HepG2 (cell line): ENCODE measurements at regions not wholly inside any gene's neighbourhood (a gene's known extent, or its start where the extent isn't known, plus 50 kb on each side); places are given as distances from the start of the nearest gene placed in this dataset.

Source experiments
- ATAC-seq: fragments of 200-7000 bp; cut with Tn5 transposase; 3 replicates; pipeline ENCODE4 v1.9.1; 2020; ENCODE audit warnings: mild to moderate bottlenecking, moderate library complexity
- BruUV-seq: library from RNA; stranded (reverse); fragments of 400-500 nt; replicated peaks from 2 replicates; lab custom pipeline; 2021; lab: Mats Ljungman, UMichigan
- CTCF ChIA-PET: fragments of 300-600 bp; formaldehyde crosslinking; extraction: SDS; loops from one replicate; lab custom pipeline; 2021; ENCODE audit warnings: low total read pairs, inconsistent platforms, low intra/inter-chr PET ratio; lab: Yijun Ruan, JAX
- POLR2A ChIA-PET: fragments of 350-600 bp; sonication (Branson Sonifier 250); formaldehyde crosslinking; loops from one replicate; lab custom pipeline; 2020; ENCODE audit warnings: antibody characterized with exemption, inconsistent platforms; lab: Yijun Ruan, JAX
- DNase-seq: peaks from one replicate; pipeline ENCODE4 v3.0.0-alpha.2; 2015; ENCODE audit warnings: low spot score
- FAIRE-seq: peaks from 3 replicates; lab custom pipeline; 2011; peaks lifted over from hg19 to GRCh38; lab: Jason Lieb, UNC
- H2AFZ ChIP-seq: one replicate; pipeline ENCODE4 v1.6.1; 2011; ENCODE audit warnings: low read length, inconsistent platforms
- H3K27ac ChIP-seq: fragments of 300-600 bp; 3 replicates; pipeline ENCODE4 v1.8.0; 2011; ENCODE audit warnings: mixed run types, mild to moderate bottlenecking, mixed read lengths, low read length, inconsistent platforms; ENCODE audit not compliant: insufficient read depth; ENCODE audit errors: extremely low read length
- H3K27me3 ChIP-seq, 2 experiments: fragments of 200-600 bp in 1 of 2; 2 replicates in 1 of 2; 3 replicates in 1 of 2; pipeline versions ENCODE4 v1.6.0 to v1.8.0; 2011; ENCODE audit warnings: low read length in 2 of 2, mild to moderate bottlenecking in 2 of 2, moderate library complexity in 2 of 2, inconsistent platforms in 1 of 2; ENCODE audit not compliant: insufficient read depth in 2 of 2, control insufficient read depth in 1 of 2
- H3K36me3 ChIP-seq, 2 experiments: fragments of 200-600 bp in 1 of 2; replicated peaks in 1 of 2; 2 replicates in 1 of 2; 3 replicates in 1 of 2; pipeline versions ENCODE4 v1.5.1 to v1.8.0; 2011; ENCODE audit warnings: low read length in 2 of 2, inconsistent platforms in 1 of 2; ENCODE audit not compliant: insufficient read depth in 2 of 2, control insufficient read depth in 1 of 2
- H3K4me1 ChIP-seq: 2 replicates; pipeline ENCODE4 v1.5.1; 2012; ENCODE audit warnings: low read length, inconsistent platforms; ENCODE audit not compliant: insufficient read depth
- H3K4me2 ChIP-seq: 2 replicates; pipeline ENCODE4 v1.6.0; 2011; ENCODE audit warnings: low read depth, low read length, inconsistent platforms
- H3K4me3 ChIP-seq, 3 experiments: fragments of 200-600 bp in 1 of 3; sonication (generic), shearing (Covaris generic) in 1 of 3; replicated peaks in 1 of 3; 2 replicates each; pipeline ENCODE4 v1.5.1; 2011 to 2016; ENCODE audit warnings: low read length in 3 of 3, inconsistent platforms in 2 of 3, low read depth in 2 of 3, mild to moderate bottlenecking in 2 of 3, control low read depth in 1 of 3, mixed read lengths in 1 of 3; ENCODE audit not compliant: insufficient read depth in 1 of 3
- H3K79me2 ChIP-seq: one replicate; pipeline ENCODE4 v1.6.1; 2011; ENCODE audit warnings: low read length, inconsistent platforms; ENCODE audit not compliant: insufficient read depth
- H3K9ac ChIP-seq: 2 replicates; pipeline ENCODE4 v1.6.0; 2011; ENCODE audit warnings: mild to moderate bottlenecking, low read depth, low read length, inconsistent platforms; ENCODE audit not compliant: insufficient read depth
- H3K9me3 ChIP-seq: 2 replicates; pipeline ENCODE4 v1.5.1; 2012; ENCODE audit warnings: mild to moderate bottlenecking, low read length
- H4K20me1 ChIP-seq: 2 replicates; pipeline ENCODE4 v1.6.0; 2011; ENCODE audit warnings: inconsistent platforms, mild to moderate bottlenecking, low read length, moderate library complexity; ENCODE audit not compliant: insufficient read depth
- BRD4 ChIP-seq: sonication (generic); formaldehyde crosslinking; IDR thresholded peaks from 2 replicates; pipeline ENCODE4 v1.4.0; 2020; ENCODE audit warnings: missing genetic modification reagents
- ESRRA ChIP-seq: sonication (generic); formaldehyde crosslinking; IDR thresholded peaks from 2 replicates; pipeline ENCODE4 v1.5.1; 2020; ENCODE audit warnings: mild to moderate bottlenecking, low read depth, missing genetic modification reagents
- KDM1A ChIP-seq: IDR thresholded peaks from 2 replicates; pipeline ENCODE4 v1.6.1; 2016; ENCODE audit warnings: missing compliant biosample characterization
- PBX3 ChIP-seq: sonication (generic); formaldehyde crosslinking; IDR thresholded peaks from 2 replicates; pipeline ENCODE4 v1.8.1; 2023; ENCODE audit warnings: missing genetic modification reagents, inconsistent platforms, borderline replicate concordance
- SRF ChIP-seq: IDR thresholded peaks from 2 replicates; pipeline ENCODE4 v1.6.1; 2011; ENCODE audit warnings: mild to moderate bottlenecking, low read depth, low read length, moderate library complexity
- ZMYM4 ChIP-seq: sonication (generic); formaldehyde crosslinking; IDR thresholded peaks from 2 replicates; pipeline ENCODE4 v1.8.1; 2023; ENCODE audit warnings: mild to moderate bottlenecking, missing genetic modification reagents
- ZNF143 ChIP-seq: sonication (generic); formaldehyde crosslinking; IDR thresholded peaks from 2 replicates; pipeline ENCODE4 v1.4.0; 2020; ENCODE audit warnings: missing genetic modification reagents
- ZNF225 ChIP-seq: sonication (generic); formaldehyde crosslinking; IDR thresholded peaks from 2 replicates; pipeline ENCODE4 v1.4.0; 2020; ENCODE audit warnings: mild to moderate bottlenecking, missing genetic modification reagents
- ZSCAN12 ChIP-seq: sonication (generic); formaldehyde crosslinking; IDR thresholded peaks from 2 replicates; pipeline ENCODE4 v1.9.0; 2021; ENCODE audit warnings: mild to moderate bottlenecking, missing genetic modification reagents
- WGBS: methylation state at CpG from one replicate; pipeline ENCODE4 v1.1.6; 2017; ENCODE audit warnings: low lambda C conversion rate; 5-methylcytosine and 5-hydroxymethylcytosine counted together
- in situ Hi-C: cut with HindIII; loops from 2 replicates; pipeline ENCODE4 v1.10.0; 2017; ENCODE audit warnings: low pct_unique_long_range_greater_than_20kb; ENCODE audit not compliant: extremely low pct_ligation_motif_present
- intact Hi-C: fragments of 100-400 bp; cut with micrococcal nuclease; formaldehyde crosslinking; loops from one replicate; pipeline ENCODE4 v1.10.0; 2022; ENCODE audit not compliant: unreplicated experiment
- TF ChIP-seq, protein P1 (sequence below), 2 experiments: fragments of 450-650 bp in 1 of 2; sonication (generic) in 1 of 2; formaldehyde crosslinking in 1 of 2; IDR thresholded peaks; 2 replicates each; pipeline versions ENCODE4 v1.6.1 to v1.8.0; 2016 to 2022; ENCODE audit warnings: antibody characterized with exemption in 1 of 2, mild to moderate bottlenecking in 1 of 2, missing genetic modification reagents in 1 of 2

DNA sequence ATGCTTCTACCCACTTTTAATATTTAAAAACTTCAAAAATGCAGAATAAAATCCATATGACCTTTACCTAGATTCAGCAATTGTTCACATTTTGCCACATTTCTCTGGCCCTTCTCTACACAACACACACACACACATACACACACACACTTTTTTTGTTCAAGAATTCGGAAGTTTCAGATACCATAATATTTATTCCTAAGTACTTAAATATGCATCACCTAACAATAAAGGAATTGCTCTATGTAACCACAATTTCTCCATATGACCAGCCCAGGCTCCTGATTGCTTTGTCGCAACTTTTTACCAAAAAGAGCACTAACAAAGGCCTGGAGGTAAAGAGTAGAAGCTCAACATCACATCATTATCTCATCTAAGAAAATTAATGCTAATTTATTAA lies 106.6 kb downstream of the FAS start:
- no peak overlapping the region for H3K4me3 ChIP-seq
- in situ Hi-C loops, result no loop called here
- no peaks in the 10 kb centered on the region for H4K20me1 ChIP-seq
- no peaks in the 10 kb centered on the region for H3K4me1 ChIP-seq
- H3K79me2 ChIP-seq, result no peaks in the 10 kb centered on the region
- H3K9ac ChIP-seq, result no peak overlapping the region
- POLR2A ChIA-PET, result no interaction called here
- no peak overlapping the region for H2AFZ ChIP-seq
- no peak overlapping the region for H3K27ac ChIP-seq
- TF ChIP-seq ZMYM4 (no peak), ESRRA (CRISPR knock-in tag) (no peak), ZSCAN12 (CRISPR knock-in tag) (no peak), SRF (no peak), PBX3 (CRISPR knock-in tag) (no peak), BRD4 (CRISPR knock-in tag) (no peak), ZNF225 (no peak), KDM1A (CRISPR knock-in tag) (no peak), ZNF143 (no peak)
- TF ChIP-seq, protein P1, sequence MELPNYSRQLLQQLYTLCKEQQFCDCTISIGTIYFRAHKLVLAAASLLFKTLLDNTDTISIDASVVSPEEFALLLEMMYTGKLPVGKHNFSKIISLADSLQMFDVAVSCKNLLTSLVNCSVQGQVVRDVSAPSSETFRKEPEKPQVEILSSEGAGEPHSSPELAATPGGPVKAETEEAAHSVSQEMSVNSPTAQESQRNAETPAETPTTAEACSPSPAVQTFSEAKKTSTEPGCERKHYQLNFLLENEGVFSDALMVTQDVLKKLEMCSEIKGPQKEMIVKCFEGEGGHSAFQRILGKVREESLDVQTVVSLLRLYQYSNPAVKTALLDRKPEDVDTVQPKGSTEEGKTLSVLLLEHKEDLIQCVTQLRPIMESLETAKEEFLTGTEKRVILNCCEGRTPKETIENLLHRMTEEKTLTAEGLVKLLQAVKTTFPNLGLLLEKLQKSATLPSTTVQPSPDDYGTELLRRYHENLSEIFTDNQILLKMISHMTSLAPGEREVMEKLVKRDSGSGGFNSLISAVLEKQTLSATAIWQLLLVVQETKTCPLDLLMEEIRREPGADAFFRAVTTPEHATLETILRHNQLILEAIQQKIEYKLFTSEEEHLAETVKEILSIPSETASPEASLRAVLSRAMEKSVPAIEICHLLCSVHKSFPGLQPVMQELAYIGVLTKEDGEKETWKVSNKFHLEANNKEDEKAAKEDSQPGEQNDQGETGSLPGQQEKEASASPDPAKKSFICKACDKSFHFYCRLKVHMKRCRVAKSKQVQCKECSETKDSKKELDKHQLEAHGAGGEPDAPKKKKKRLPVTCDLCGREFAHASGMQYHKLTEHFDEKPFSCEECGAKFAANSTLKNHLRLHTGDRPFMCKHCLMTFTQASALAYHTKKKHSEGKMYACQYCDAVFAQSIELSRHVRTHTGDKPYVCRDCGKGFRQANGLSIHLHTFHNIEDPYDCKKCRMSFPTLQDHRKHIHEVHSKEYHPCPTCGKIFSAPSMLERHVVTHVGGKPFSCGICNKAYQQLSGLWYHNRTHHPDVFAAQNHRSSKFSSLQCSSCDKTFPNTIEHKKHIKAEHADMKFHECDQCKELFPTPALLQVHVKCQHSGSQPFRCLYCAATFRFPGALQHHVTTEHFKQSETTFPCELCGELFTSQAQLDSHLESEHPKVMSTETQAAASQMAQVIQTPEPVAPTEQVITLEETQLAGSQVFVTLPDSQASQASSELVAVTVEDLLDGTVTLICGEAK (IDR thresholded peaks at IDR 0.05), result no peak
- TF ChIP-seq, protein P1 (CRISPR knock-in tag; IDR thresholded peaks at IDR 0.05), result no peak
- 2% methylated on average over 2 of the region's 2 CpGs for WGBS
- intact Hi-C loops, result no loop called here
- FAIRE-seq, result no peak
- no peaks in the 10 kb centered on the region; a peak in 1 of 5 replicates for H3K27me3 ChIP-seq
- CTCF ChIA-PET, result no interaction called here
- ATAC-seq, result no peak
- H3K4me2 ChIP-seq, result no peak overlapping the region
- no peak for DNase-seq
- H3K36me3 ChIP-seq, result no peaks in the 10 kb centered on the region
- H3K9me3 ChIP-seq, result no peaks in the 10 kb centered on the region
- BruUV-seq, result no TSS peak
